SK-MEL-5 (cell line): ENCODE measurements at regions not wholly inside any gene's neighbourhood (a gene's known extent, or its start where the extent isn't known, plus 50 kb on each side); places are given as distances from the start of the nearest gene placed in this dataset.

Experiments used
- DNase-seq: peaks from one replicate; pipeline ENCODE4 v3.0.0-alpha.2; 2016; ENCODE audit warnings: low read depth, low spot score
- in situ Hi-C: cut with HindIII; loops from 2 replicates; pipeline ENCODE4 v1.10.0; 2016; ENCODE audit warnings: low sequenced_read_pairs, high pct_unique_total_duplicates, low pct_unique_long_range_greater_than_20kb

- peak; percentile 6 for DNase-seq
Measured at GRCh38 chr4:8744083-8744805, 127.4 kb downstream of the HMX1 start.

GRCh38 chr4:8742546-8742945, 129.1 kb downstream of the HMX1 start:
- in situ Hi-C loops, result no loop called here
- no peak for DNase-seq

More at GRCh38 chr4:8744083-8744805, 127.4 kb downstream of the HMX1 start:
- in situ Hi-C loops, result no loop called here

GRCh38 chr4:8741513-8742226, 130.0 kb downstream of the HMX1 start:
- no peak for DNase-seq

GRCh38 chr4:8740666-8741395, 130.8 kb downstream of the HMX1 start:
- DNase-seq, result no peak
- in situ Hi-C loops, result no loop called here

More at GRCh38 chr4:8741513-8742226, 130.0 kb downstream of the HMX1 start:
- in situ Hi-C loops, result no loop called here

- DNase-seq, result no peak
- in situ Hi-C loops, result no loop called here
Measured at GRCh38 chr4:8739820-8740665, 131.6 kb downstream of the HMX1 start.

GRCh38 chr4:8739317-8739716, 132.3 kb downstream of the HMX1 start:
- in situ Hi-C loops, result no loop called here
- DNase-seq, result no peak

GRCh38 chr4:8738471-8738931, 133.1 kb downstream of the HMX1 start:
- DNase-seq, result no peak
- in situ Hi-C loops, result no loop called here

- no peak for DNase-seq
- in situ Hi-C loops, result no loop called here
Measured at GRCh38 chr4:8737601-8738279, 133.9 kb downstream of the HMX1 start.

- in situ Hi-C loops, result no loop called here
- DNase-seq, result no peak
Measured at GRCh38 chr4:8737075-8737474, 134.6 kb downstream of the HMX1 start.

GRCh38 chr4:8736090-8736825, 135.4 kb downstream of the HMX1 start:
- no peak for DNase-seq
- in situ Hi-C loops, result no loop called here

- in situ Hi-C loops, result no loop called here
- DNase-seq, result no peak
Measured at GRCh38 chr4:8735236-8736089, 136.2 kb downstream of the HMX1 start.

GRCh38 chr4:8732681-8733243, 138.9 kb downstream of the HMX1 start:
- in situ Hi-C loops, result no loop called here
- no peak for DNase-seq

GRCh38 chr4:8732092-8732491, 139.5 kb downstream of the CPZ start:
- in situ Hi-C loops, result no loop called here

GRCh38 chr4:8731364-8731763, 138.8 kb downstream of the CPZ start:
- DNase-seq, result no peak
- in situ Hi-C loops, result no loop called here

More at GRCh38 chr4:8732092-8732491, 139.5 kb downstream of the CPZ start:
- DNase-seq, result no peak

- in situ Hi-C loops, result no loop called here
Measured at GRCh38 chr4:8730681-8731080, 138.1 kb downstream of the CPZ start.

More at GRCh38 chr4:8730681-8731080, 138.1 kb downstream of the CPZ start:
- no peak for DNase-seq
